ENCODE measurements at regions not wholly inside any gene's neighbourhood (a gene's known extent, or its start where the extent isn't known, plus 50 kb on each side); places are given as distances from the start of the nearest gene placed in this dataset.

DNA sequence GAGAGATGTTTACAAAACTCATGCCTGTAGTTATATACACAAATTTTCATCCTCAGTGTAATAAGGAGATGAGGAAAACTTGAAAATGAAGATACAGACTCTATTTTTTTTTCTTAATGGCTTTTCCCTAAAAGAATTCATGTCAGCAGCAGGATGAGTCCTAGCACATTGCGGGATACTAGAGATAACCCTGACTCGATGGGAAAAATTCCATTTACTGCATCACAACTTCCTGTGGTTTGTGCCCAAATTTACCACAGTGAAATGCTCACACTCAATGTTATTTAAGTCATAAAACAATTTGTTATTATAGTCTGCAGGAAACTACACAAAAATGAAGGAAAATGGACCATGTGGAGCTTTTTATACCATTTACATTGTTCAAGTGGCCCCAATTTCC is 581.9 kb upstream of the ZNF717 start:
- no peak overlapping the region for H3K18ac ChIP-seq (ENCODE audit: extremely low read depth, low read length)
- no peaks in the 10 kb centered on the region for H3K79me2 ChIP-seq (ENCODE audit: control insufficient read depth in 1 of 2, insufficient read depth in 2 of 2, low read length in 2 of 2)
- H3K4me1 ChIP-seq (replicated peaks in 1 of 4; ENCODE audit: control insufficient read depth in 3 of 4, insufficient read depth in 4 of 4, low read length in 3 of 4) = no peaks in the 10 kb centered on the region; a peak in 1 of 7 replicates
- no peak overlapping the region for H2BK15ac ChIP-seq (ENCODE audit: low read length)
- CTCF ChIA-PET (ENCODE audit: partially characterized antibody) = no interaction called here
- POLR2A ChIA-PET (ENCODE audit: partially characterized antibody) = no interaction called here
- H2BK20ac ChIP-seq (ENCODE audit: low read length) = no peak overlapping the region
- no peak overlapping the region for H4K91ac ChIP-seq (replicated peaks; ENCODE audit: insufficient read length, low read length)
- H2BK5ac ChIP-seq (ENCODE audit: low read depth, low read length) = no peak overlapping the region
- no peak overlapping the region for H3K56ac ChIP-seq (replicated peaks; ENCODE audit: insufficient read length, low read depth, low read length)
- H2BK120ac ChIP-seq (replicated peaks; ENCODE audit: low read depth, low read length) = no peak overlapping the region
- H3K9ac ChIP-seq (replicated peaks in 1 of 4; ENCODE audit: extremely low read depth in 1 of 4, low read depth in 3 of 4, low read length in 3 of 4) = no peak overlapping the region
- no peak overlapping the region for H4K8ac ChIP-seq (ENCODE audit: extremely low read depth, insufficient read depth, low read length)
- no peaks in the 10 kb centered on the region for H4K20me1 ChIP-seq (replicated peaks in 1 of 2; ENCODE audit: control insufficient read depth in 1 of 2, insufficient read depth in 2 of 2, low read length in 2 of 2)
- H3K4me3 ChIP-seq (ENCODE audit: extremely low read depth in 1 of 4, insufficient read depth in 2 of 4, low read depth in 3 of 4, low read length in 4 of 4) = no peak overlapping the region
- no peak overlapping the region for H4K5ac ChIP-seq (ENCODE audit: insufficient read length, low read depth, low read length)
- no peak overlapping the region for H3K4me2 ChIP-seq (ENCODE audit: insufficient read depth in 1 of 2, low read depth in 2 of 2, low read length in 2 of 2)
- no peaks in the 10 kb centered on the region for H3K9me3 ChIP-seq (ENCODE audit: insufficient read depth in 2 of 2, low read depth in 1 of 2, low read length in 1 of 2)
- H3K23me2 ChIP-seq (ENCODE audit: low read depth, low read length) = no peaks in the 10 kb centered on the region
- H3K23ac ChIP-seq (ENCODE audit: insufficient read length) = no peak overlapping the region
- H2AK5ac ChIP-seq (ENCODE audit: low read depth, low read length) = no peak overlapping the region
- H2AFZ ChIP-seq (ENCODE audit: low read length) = no peak overlapping the region
- H3K4ac ChIP-seq (replicated peaks; ENCODE audit: insufficient read length, low read depth, low read length) = no peak overlapping the region
- H3K36me3 ChIP-seq (ENCODE audit: control insufficient read depth in 2 of 4, insufficient read depth in 4 of 4, low read length in 3 of 4) = no peaks in the 10 kb centered on the region
- 93% methylated on average over 2 of the region's 2 CpGs; no CpG with 5 or more reads in 1 of the 2 experiments for WGBS, 2 experiments (ENCODE audit: extremely low coverage in 1 of 2, insufficient coverage in 1 of 2, insufficient read length in 1 of 2, insufficient replicate concordance in 2 of 2, low coverage in 1 of 2, low lambda C conversion rate in 2 of 2, missing lambda C conversion rate in 1 of 2)
- H3K14ac ChIP-seq (ENCODE audit: insufficient read length) = no peak overlapping the region
- TF ChIP-seq TCF12 (IDR thresholded peaks at IDR 0.05; ENCODE audit: low read depth, low read length) (no peak), FOSL1 (IDR thresholded peaks at IDR 0.05; ENCODE audit: insufficient read depth, low read depth, low read length) (no peak), ZNF274 (IDR thresholded peaks at IDR 0.05; ENCODE audit: borderline replicate concordance, extremely low read depth, low read length) (no peak), RFX5 (IDR thresholded peaks at IDR 0.05; ENCODE audit: borderline replicate concordance, low read depth, low read length) (no peak)
- TF ChIP-seq, protein P1, sequence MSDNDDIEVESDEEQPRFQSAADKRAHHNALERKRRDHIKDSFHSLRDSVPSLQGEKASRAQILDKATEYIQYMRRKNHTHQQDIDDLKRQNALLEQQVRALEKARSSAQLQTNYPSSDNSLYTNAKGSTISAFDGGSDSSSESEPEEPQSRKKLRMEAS (IDR thresholded peaks at IDR 0.05) = no peak
- H2BK12ac ChIP-seq (ENCODE audit: low read depth, low read length) = no peak overlapping the region
- no peaks in the 10 kb centered on the region for H3K79me1 ChIP-seq (ENCODE audit: low read depth, low read length)
- no peaks in the 10 kb centered on the region for H3K27me3 ChIP-seq (replicated peaks in 1 of 4; ENCODE audit: control insufficient read depth in 3 of 4, extremely low read depth in 1 of 4, insufficient read depth in 3 of 4, low read length in 3 of 4)
- no peak overlapping the region for H3K27ac ChIP-seq (ENCODE audit: low read depth, low read length)
- DNase-seq (ENCODE audit: low read depth in 1 of 2, low spot score in 2 of 2) = no peak
- no peak for FAIRE-seq

Data from H1 (cell line).